Fibroblast of gingiva (primary cell): ENCODE measurements at regions not wholly inside any gene's neighbourhood (a gene's known extent, or its start where the extent isn't known, plus 50 kb on each side); places are given as distances from the start of the nearest gene placed in this dataset.
"Not testable (repeated sequence)": the region's sequence is repeated elsewhere in the genome, so short reads cannot be mapped to it uniquely, and the experiment has no call there.

ENCODE experiments used
- DNase-seq: peaks from one replicate; pipeline ENCODE4 v3.0.0-alpha.2; 2011; ENCODE audit warnings: low read depth

DNA sequence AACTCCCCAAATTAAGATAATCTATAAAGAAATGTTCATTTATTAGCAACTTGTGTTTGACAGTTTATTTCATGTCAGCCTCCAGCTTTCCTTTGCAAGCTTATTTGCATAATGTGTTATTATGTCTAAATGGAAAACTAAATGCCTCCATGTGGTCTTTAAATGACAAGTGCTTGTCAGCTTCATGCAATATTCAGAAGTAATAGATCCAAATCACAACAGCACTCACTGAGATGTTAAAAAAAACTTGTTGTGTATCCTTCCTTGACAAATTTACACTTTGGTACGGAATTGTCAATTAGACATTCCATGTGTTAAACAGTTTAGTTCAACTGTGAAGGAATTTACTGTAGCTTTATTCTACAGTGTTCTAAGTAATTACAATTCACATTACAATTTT lies 124.4 kb upstream of the PTBP2 start:
- DNase-seq, result no peak

DNA sequence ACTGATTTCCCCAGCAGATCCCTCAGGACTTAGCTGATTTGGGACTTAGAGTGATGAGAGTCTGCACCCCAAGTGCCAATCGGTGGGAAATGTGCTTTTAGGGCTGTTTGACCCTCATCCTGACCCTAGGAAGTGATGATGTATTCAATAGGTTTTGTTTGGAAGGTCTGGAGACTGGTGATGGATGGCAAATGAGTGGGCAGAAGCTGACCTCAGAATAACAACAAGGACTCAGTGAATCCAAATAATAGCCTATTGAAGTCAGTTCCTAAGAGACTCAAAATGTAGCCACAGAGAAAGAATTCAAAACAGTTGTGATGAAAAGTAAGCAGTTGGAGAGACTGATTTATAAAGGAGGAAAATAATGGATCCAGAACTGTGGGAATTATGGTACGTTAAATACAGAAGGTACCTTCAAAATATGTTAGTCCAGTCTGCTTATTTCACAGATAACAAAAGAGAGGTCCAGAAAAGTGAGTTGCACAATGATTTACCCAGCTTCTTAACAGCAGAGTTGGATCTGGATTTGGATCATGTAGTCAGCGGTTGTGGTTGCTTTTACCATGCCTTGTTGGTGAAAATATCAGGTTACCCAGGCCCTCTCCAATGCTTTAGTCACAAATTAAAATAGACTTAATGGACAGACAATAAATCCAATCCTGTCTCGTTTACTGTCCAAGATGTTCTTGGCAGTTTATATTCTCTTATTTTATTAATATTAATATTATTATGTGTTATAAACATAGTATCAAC lies 123.0 kb upstream of the PTBP2 start:
- peak; percentile 79 for DNase-seq

DNA sequence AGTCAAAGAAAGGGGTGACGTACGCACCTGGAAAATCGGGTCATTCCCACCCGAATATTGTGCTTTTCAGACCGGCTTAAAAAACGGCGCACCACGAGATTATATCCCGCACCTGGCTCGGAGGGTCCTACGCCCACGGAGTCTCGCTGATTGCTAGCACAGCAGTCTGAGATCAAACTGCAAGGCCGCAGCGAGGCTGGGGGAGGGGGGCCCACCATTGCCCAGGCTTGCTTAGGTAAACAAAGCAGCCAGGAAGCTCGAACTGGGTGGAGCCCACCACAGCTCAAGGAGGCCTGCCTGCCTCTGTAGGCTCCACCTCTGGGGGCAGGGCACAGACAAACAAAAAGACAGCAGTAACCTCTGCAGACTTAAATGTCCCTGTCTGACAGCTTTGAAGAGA lies 117.0 kb upstream of the PTBP2 start:
- DNase-seq, result not testable (repeated sequence)

DNA sequence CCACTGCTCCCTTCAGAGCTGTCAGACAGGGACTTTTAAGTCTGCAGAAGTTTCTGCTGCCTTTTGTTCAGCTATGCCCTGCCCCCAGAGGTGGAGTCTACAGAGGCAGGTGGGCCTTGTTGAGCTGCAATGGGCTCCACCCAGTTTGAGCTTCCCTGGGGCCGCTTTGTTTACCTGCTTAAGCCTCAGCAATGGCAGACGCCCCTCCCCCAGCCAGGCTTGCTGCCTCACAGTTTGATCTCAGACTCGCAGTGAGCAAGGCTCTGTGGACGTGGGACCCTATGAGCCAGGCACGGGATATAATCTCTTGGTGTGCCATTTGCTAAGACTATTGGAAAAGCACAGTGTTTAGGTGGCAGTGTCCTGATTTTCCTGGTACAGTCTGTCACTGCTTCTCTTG lies 104.2 kb upstream of the PTBP2 start:
- not testable (repeated sequence) for DNase-seq

DNA sequence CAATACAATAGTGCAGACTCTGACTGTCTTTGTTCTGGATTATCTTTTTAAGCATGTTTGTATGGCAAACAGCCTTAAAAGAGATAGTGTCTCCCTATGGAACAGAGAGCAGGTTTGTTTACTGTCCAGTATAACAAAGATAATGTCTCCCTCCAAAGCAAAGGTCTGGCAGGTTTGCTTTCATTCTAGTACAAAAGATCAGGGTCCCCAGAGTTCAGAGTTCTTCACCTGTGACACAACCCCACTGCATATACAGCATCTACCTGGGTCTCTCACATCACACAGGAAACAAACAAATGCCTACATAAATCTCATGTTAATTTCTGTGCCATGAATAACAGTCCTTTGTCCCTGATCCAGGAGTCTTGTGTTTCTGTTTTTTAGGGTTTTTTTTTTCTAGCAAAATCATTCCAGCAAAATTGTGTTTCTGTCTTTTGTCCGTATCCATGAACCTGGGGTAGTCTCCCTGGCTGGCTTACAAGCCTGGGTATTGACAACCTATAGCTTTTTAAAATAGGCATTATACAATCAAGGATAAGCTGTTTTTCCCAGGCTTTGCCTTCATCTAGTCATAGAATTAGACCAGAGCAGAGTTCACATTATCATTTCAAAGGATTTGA lies 89.4 kb upstream of the PTBP2 start:
- no peak for DNase-seq

DNA sequence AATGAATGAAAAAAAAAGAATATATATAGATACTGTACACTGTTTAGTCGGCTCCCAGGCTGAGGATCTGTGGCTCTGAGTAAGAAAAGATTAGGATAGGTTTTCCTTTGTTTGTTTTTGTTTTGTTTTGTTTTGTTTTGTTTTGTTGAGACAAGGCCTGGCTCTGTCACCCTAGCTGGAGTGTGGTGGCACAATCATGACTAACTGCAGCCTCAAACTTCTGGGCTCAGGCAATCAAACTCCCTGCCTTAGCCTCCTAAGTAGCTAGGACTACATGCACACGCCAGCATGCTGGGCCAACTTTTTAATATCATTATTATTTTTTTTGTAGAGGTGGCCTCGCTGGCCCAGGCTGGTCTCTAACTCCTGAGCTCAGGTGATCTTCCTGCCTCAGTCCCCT lies 87.9 kb upstream of the PTBP2 start:
- DNase-seq, result no peak

DNA sequence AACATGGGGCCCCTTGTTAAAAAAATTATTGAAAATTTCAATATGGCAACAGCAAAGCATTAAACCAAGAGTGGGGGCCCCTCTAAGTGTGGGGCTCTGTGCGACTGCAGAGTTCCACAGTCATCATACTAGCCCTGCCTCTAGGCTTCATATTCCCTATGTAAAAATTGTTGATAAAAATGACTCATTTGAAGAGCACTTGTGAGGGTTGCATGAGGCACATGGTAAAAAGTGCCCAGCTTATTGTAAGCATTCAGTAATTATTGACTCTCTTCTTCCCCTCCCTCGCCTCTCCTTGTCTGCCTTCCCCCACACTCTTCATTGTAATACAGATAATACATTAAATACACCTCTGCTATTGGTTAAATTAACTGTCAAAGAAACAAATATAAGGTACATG lies 86.7 kb upstream of the PTBP2 start:
- DNase-seq, result no peak

DNA sequence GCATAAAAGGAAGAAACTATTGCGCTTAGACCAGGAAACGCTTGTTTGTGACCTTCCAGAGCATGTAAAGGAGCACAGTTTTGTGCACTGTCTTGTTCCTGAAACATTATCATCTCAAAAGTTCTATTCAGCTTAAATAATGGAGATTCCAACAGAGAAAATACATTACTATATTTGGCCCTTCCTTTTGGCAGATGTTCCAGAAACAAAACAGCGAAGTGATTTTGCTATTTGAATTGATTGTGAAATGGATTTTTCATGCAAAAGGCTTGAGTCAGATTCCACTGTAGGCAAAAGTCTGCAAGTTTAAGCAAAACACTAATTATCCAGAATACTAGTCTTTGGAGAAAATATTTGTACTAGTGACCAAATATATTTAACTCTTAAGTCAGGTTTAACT lies 80.3 kb upstream of the PTBP2 start:
- peak; percentile 72 for DNase-seq

DNA sequence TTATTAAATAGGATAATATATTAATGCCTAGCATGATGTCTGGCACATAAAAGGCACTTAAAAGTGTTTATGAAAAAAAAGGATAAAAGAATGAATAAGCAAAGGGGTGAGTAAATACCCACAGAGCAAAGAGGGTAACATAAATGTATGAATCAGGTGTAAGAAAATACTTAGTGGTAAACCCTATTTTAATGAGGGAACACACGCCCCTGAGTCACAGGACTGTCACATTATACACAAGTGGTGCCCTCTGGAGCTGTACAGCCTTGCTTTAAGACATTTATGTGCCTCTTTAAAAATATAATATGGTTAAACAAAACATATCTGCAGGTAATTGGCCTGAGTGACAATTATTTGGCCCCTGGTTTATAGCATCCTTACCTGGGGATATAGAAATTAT lies 78.1 kb upstream of the PTBP2 start:
- no peak for DNase-seq

DNA sequence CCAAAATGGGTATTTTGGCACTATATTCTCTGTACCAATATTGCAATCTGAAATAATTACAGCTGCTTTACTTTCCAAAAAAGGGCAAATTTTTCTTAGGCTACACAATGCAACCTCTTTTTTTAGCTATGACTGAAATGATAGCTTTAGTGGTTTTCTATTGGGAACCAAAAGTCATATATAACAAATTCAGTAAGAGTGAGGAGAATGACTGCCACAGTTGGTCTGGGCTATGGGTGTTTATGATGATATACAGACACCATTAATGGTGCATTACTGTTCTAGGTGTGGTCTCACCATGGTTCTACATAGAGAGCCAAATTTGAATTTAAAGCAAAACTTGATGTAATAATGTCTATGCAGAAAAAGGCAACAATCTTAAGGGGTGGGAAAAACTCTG lies 72.3 kb upstream of the PTBP2 start:
- no peak for DNase-seq

DNA sequence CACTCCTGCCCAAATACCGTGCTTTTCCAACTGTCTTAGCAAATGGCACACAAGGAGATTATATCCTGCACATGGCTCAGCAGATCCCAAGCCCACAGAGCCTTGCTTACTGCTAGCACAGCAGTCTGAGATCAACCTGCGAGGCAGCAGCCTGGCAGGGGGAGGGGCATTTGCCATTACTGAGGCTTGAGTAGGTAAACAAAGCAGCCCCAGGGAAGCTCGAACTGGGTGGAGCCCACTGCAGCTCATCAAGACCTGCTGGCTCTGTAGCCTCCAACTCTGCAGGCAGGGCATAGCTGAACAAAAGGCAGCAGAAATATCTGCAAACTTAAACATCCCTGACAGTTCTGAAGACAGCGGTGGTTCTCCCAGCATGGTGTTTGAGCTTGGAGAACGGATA lies 70.1 kb upstream of the PTBP2 start:
- no peak for DNase-seq

DNA sequence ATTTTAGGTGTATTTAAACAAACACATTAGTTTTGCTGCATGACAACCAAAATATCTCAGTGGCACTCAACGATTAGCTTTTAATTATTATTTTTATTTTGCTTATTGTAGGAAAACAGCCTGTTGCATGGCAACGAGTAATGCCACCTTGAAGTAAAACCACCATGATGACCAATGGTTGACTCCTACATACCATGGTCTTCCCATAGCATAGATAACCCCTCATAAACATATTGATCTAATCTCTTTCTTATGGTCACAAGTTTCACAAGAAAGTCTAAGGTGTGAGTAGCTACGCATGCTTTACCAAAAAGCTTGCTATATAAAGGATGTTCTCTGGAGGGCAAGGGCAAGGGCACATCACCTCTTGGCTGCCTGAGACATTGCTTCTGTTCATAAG lies 61.5 kb upstream of the PTBP2 start:
- DNase-seq, result no peak

DNA sequence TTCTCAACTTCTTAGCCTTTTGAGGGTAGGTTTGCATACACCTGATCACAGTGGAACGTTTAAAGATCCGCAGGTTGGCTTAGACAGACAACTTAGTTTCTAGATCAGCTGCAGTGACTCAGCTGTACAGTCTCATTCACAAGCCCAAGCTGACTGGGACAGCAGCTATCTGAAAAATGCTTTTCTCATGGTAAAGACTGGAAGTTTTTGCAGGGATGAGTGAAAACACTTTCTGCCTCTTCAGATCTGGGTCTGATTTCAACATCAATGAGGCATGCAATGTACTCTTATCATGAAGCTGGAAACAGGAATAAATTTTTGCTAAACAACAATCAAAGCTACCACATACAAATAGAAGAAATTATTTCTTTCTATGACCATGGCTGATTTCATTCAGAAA lies 61.1 kb upstream of the PTBP2 start:
- peak; percentile 50 for DNase-seq
